GM23338 (cell line): ENCODE measurements at regions not wholly inside any gene's neighbourhood (a gene's known extent, or its start where the extent isn't known, plus 50 kb on each side); places are given as distances from the start of the nearest gene placed in this dataset.

ENCODE experiments used
- CREB1 ChIP-seq: fragments of 250-450 bp; sonication (Bioruptor Pico); IDR thresholded peaks from 2 replicates; pipeline ENCODE4 v1.5.0; 2020; ENCODE audit warnings: low read depth, mild to moderate bottlenecking, moderate library complexity
- CTCF ChIP-seq, 2 experiments: fragments of 200-600 bp in 1 of 2; sonication (generic) in 1 of 2; conservative IDR thresholded peaks; 2 replicates each; pipeline versions ENCODE4 v1.5.1 to v1.6.1; 2016 to 2017; ENCODE audit warnings: antibody characterized with exemption in 2 of 2, low read depth in 2 of 2, mild to moderate bottlenecking in 2 of 2, moderate library complexity in 1 of 2
- ETS1 ChIP-seq: IDR thresholded peaks from 2 replicates; pipeline ENCODE4 v1.6.1; 2016; ENCODE audit warnings: antibody characterized with exemption
- EZH2 ChIP-seq: fragments of 200-600 bp; sonication (generic); IDR thresholded peaks from one replicate; pipeline ENCODE4 v1.8.0; 2017; ENCODE audit warnings: antibody characterized with exemption, mild to moderate bottlenecking, low read depth; ENCODE audit not compliant: unreplicated experiment
- EZH2phosphoT487 ChIP-seq: fragments of 200-600 bp; sonication (generic); IDR thresholded peaks from one replicate; pipeline ENCODE4 v1.8.1; 2018; ENCODE audit warnings: antibody characterized with exemption; ENCODE audit not compliant: unreplicated experiment
- JUNB ChIP-seq: IDR thresholded peaks from one replicate; pipeline ENCODE4 v1.6.1; 2016; ENCODE audit warnings: antibody characterized with exemption; ENCODE audit not compliant: unreplicated experiment
- NANOG ChIP-seq: IDR thresholded peaks from 2 replicates; pipeline ENCODE4 v1.6.1; 2016; ENCODE audit warnings: antibody characterized with exemption, borderline replicate concordance
- POLR2AphosphoS5 ChIP-seq: IDR thresholded peaks from 2 replicates; pipeline ENCODE4 v1.6.1; 2016; ENCODE audit warnings: antibody characterized with exemption, low read depth
- REST ChIP-seq: IDR thresholded peaks from one replicate; pipeline ENCODE4 v1.6.1; 2018; ENCODE audit warnings: antibody characterized with exemption; ENCODE audit not compliant: unreplicated experiment
- STAT1 ChIP-seq: IDR thresholded peaks from one replicate; pipeline ENCODE4 v1.6.1; 2016; ENCODE audit warnings: antibody characterized with exemption; ENCODE audit not compliant: unreplicated experiment
- ZNF114 ChIP-seq: fragments of 250-450 bp; sonication (Bioruptor Pico); IDR thresholded peaks from 2 replicates; pipeline ENCODE4 v1.5.0; 2020; ENCODE audit warnings: mild to moderate bottlenecking, moderate library complexity
- ZNF331 ChIP-seq: fragments of 250-450 bp; sonication (Bioruptor Pico); IDR thresholded peaks from 2 replicates; pipeline ENCODE4 v1.5.0; 2020; ENCODE audit warnings: low read depth, mild to moderate bottlenecking, moderate library complexity
- ZNF462 ChIP-seq: fragments of 250-450 bp; sonication (Bioruptor Pico); IDR thresholded peaks from 2 replicates; pipeline ENCODE4 v1.5.0; 2020; ENCODE audit warnings: mild to moderate bottlenecking, moderate library complexity

GRCh38 chr5:104418056-104418455 is 855.5 kb upstream of the NUDT12 start:
- TF ChIP-seq CTCF (conservative IDR thresholded peaks at IDR 0.05; ENCODE audit: low read depth in 2 of 2): no peak
- no peak for TF ChIP-seq EZH2
- no peak for TF ChIP-seq POLR2AphosphoS5
- no peak for TF ChIP-seq ETS1
- TF ChIP-seq REST: no peak
- TF ChIP-seq CREB1 (CRISPR knock-in tag): no peak
- no peak for TF ChIP-seq EZH2phosphoT487
- TF ChIP-seq NANOG: no peak
- no peak for TF ChIP-seq ZNF114 (CRISPR knock-in tag)
- TF ChIP-seq STAT1: no peak
- TF ChIP-seq JUNB: no peak
- TF ChIP-seq ZNF331 (CRISPR knock-in tag): no peak
- no peak for TF ChIP-seq ZNF462 (CRISPR knock-in tag)
